ENCODE measurements at regions not wholly inside any gene's neighbourhood (a gene's known extent, or its start where the extent isn't known, plus 50 kb on each side); places are given as distances from the start of the nearest gene placed in this dataset.
A peak's percentile ranks its signal among the peaks of the same experiment; 100 is the strongest.

DNA sequence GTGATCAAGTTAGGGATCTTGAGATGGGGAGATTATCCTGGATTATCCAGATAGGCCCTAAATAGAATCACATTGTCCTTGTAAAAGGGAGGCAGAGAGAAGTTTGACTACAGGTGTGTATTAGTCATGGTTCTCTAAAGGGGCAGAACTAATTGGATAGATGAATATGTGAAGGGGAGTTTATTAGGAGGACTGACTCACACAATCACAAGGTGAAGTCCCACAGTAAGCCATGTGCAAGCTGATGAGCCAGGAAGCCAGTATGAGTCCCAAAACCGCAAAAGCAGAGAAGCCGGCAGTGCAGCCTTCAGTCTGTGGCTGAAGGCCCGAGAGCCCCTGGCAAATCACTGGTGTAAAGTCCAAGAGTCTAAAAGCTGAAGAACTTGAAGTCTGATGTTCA is 275.8 kb downstream of the KCNS3 start:
- H3K4me3 ChIP-seq (ENCODE audit: control insufficient read depth in 1 of 2, extremely low read depth in 1 of 2, low read length in 1 of 2): no peak overlapping the region
- Mint-ChIP-seq H3K36me3 (no peaks in the 10 kb centered on the region), H3K4me1 (no peaks in the 10 kb centered on the region), H3K27me3 (peaks cover 10 to 13% of the 10 kb centered on the region in 2 donors), H3K27ac (no peak overlapping the region), H3K4me3 (no peak overlapping the region), H3K9me3 (no peaks in the 10 kb centered on the region)
- WGBS (ENCODE audit: insufficient coverage): 85% methylated on average over 3 of the region's 3 CpGs
- ATAC-seq (replicated peaks in 1 of 4) (no peak), DNase-seq (no peak)
- CTCF ChIA-PET: no interaction called here
- H3K27me3 ChIP-seq (replicated peaks in 1 of 2; ENCODE audit: control insufficient read depth in 2 of 2, extremely low read depth in 1 of 2, insufficient read depth in 2 of 2, low read length in 1 of 2): peaks cover 0 to 2% of the 10 kb centered on the region in 2 experiments
- H3K9me3 ChIP-seq: no peaks in the 10 kb centered on the region
- no peak overlapping the region for H3K27ac ChIP-seq (ENCODE audit: low read length)
- no peaks in the 10 kb centered on the region for H3K36me3 ChIP-seq (ENCODE audit: control insufficient read depth in 2 of 2, extremely low read depth in 1 of 2, insufficient read depth in 1 of 2, low read length in 1 of 2)
- POLR2A ChIA-PET: no interaction called here
- no peaks in the 10 kb centered on the region for H3K4me1 ChIP-seq (ENCODE audit: control insufficient read depth in 1 of 2, extremely low read depth in 1 of 2, insufficient read depth in 2 of 2, low read length in 2 of 2)

DNA sequence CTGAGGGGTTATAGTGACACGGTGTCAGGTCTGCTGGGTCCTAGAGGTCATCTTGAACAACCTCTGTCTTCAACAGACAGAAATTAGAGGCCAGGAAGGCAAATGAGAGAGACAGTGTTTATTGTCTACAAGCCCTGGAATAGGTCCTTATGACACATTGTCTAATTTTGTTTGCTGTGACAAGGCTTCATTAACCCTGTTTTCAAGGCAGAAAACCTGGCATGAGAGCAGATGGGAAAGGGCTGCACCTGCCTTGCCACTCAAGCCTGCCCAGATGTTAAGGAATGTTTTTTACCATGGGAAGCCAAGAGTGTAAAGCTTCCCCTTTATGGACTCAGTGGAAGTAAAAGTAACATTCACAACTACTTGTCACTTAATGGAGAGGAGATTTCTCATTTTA is 275.3 kb downstream of the KCNS3 start:
- no peaks in the 10 kb centered on the region for H3K4me1 Mint-ChIP-seq
- POLR2A ChIA-PET: no interaction called here
- 83% methylated on average over 1 of the region's 1 CpG for WGBS (ENCODE audit: insufficient coverage)

DNA sequence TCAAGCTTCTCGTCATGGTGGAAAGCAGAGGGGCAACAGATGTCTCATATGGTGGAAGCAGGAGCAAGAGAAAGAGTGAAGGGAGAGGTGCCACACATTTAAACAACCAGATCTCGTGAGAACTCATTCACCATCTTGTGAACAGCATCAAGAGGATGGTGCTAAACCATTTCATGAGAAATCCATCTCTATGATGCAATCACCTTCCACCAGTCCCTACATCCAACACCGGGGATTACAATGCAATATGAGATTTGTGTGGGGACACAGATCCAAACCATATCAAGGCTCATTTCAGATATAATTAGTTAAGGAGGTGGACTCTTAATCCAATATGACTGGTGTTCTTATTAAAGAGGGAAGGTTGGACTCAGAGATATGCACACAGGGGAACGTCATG is 272.8 kb downstream of the KCNS3 start:
- Mint-ChIP-seq H3K36me3 (no peaks in the 10 kb centered on the region), H3K4me1 (no peaks in the 10 kb centered on the region), H3K27me3 (peaks cover 13% of the 10 kb centered on the region in 2 donors), H3K27ac (no peak overlapping the region), H3K9me3 (no peaks in the 10 kb centered on the region), H3K4me3 (no peak overlapping the region)
- CTCF ChIA-PET: no interaction called here
- Histone ChIP-seq H3K36me3 (ENCODE audit: control insufficient read depth in 2 of 2, extremely low read depth in 1 of 2, insufficient read depth in 1 of 2, low read length in 1 of 2) (no peaks in the 10 kb centered on the region), H3K27ac (ENCODE audit: low read length) (no peak overlapping the region), H3K4me1 (ENCODE audit: control insufficient read depth in 1 of 2, extremely low read depth in 1 of 2, insufficient read depth in 2 of 2, low read length in 2 of 2) (no peaks in the 10 kb centered on the region), H3K9me3 (no peaks in the 10 kb centered on the region), H3K27me3 (replicated peaks in 1 of 2; ENCODE audit: control insufficient read depth in 2 of 2, extremely low read depth in 1 of 2, insufficient read depth in 2 of 2, low read length in 1 of 2) (peaks cover 2 to 3% of the 10 kb centered on the region in 2 experiments), H3K4me3 (ENCODE audit: control insufficient read depth in 1 of 2, extremely low read depth in 1 of 2, low read length in 1 of 2) (no peak overlapping the region)
- POLR2A ChIA-PET: no interaction called here
- DNase-seq (no peak), ATAC-seq (replicated peaks in 1 of 4) (no peak)
- WGBS (ENCODE audit: insufficient coverage): no CpG with 5 or more reads among the region's 4 CpGs

More for the DNA sequence above, 275.3 kb downstream of the KCNS3 start:
- H3K27ac ChIP-seq (ENCODE audit: low read length): no peak overlapping the region
- CTCF ChIA-PET: no interaction called here
- no peaks in the 10 kb centered on the region for H3K36me3 ChIP-seq (ENCODE audit: control insufficient read depth in 2 of 2, extremely low read depth in 1 of 2, insufficient read depth in 1 of 2, low read length in 1 of 2)
- DNase-seq (no peak), ATAC-seq (replicated peaks in 1 of 4) (no peak)
- H3K4me3 Mint-ChIP-seq: no peak overlapping the region
- no peak overlapping the region for H3K4me3 ChIP-seq (ENCODE audit: control insufficient read depth in 1 of 2, extremely low read depth in 1 of 2, low read length in 1 of 2)
- no peak overlapping the region for H3K27ac Mint-ChIP-seq
- no peaks in the 10 kb centered on the region for H3K4me1 ChIP-seq (ENCODE audit: control insufficient read depth in 1 of 2, extremely low read depth in 1 of 2, insufficient read depth in 2 of 2, low read length in 2 of 2)
- peaks cover 0 to 2% of the 10 kb centered on the region in 2 experiments for H3K27me3 ChIP-seq (replicated peaks in 1 of 2; ENCODE audit: control insufficient read depth in 2 of 2, extremely low read depth in 1 of 2, insufficient read depth in 2 of 2, low read length in 1 of 2)
- no peaks in the 10 kb centered on the region for H3K9me3 Mint-ChIP-seq
- H3K9me3 ChIP-seq: no peaks in the 10 kb centered on the region
- H3K27me3 Mint-ChIP-seq: peaks cover 10 to 13% of the 10 kb centered on the region in 2 donors
- H3K36me3 Mint-ChIP-seq: no peaks in the 10 kb centered on the region

DNA sequence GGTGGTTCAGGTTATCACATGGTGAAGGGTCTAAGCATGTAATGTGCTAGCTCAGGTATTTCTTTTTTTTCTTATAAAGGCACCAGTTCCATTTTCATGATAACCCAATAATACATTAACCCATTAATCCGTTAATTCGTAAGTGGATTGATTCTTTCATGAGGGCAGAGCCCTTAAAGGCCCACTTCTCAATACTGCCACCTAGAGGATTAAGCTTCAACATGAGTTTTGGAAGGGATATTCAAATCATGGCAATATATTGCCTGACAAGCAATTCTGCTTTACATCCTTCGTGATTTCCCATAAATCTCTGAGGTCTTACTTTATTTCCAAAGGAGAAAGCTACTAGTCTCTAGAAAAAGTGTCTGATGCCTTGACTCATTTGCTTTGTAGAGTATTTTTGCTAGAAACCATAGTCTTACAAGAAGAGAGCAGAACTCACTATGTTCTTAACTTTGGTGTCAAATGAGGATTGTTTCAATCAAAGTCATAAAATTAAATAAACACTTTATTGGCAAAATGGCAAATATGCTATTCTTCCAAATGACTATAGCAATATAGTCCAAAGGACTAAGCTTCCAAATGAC is 271.3 kb downstream of the KCNS3 start:
- H3K27ac ChIP-seq (ENCODE audit: low read length): no peak overlapping the region
- Mint-ChIP-seq H3K9me3 (no peaks in the 10 kb centered on the region), H3K36me3 (no peaks in the 10 kb centered on the region), H3K4me1 (no peaks in the 10 kb centered on the region), H3K4me3 (no peak overlapping the region), H3K27me3 (peaks cover 9 to 13% of the 10 kb centered on the region in 2 donors), H3K27ac (no peak overlapping the region)
- H3K27me3 ChIP-seq (replicated peaks in 1 of 2; ENCODE audit: control insufficient read depth in 2 of 2, extremely low read depth in 1 of 2, insufficient read depth in 2 of 2, low read length in 1 of 2): peaks cover 2 to 3% of the 10 kb centered on the region in 2 experiments
- H3K36me3 ChIP-seq (ENCODE audit: control insufficient read depth in 2 of 2, extremely low read depth in 1 of 2, insufficient read depth in 1 of 2, low read length in 1 of 2): no peaks in the 10 kb centered on the region
- CTCF ChIA-PET: interaction anchor here in 1 of 2 donors (1.4 kb wide), 1 partner anchor 430 kb away, joined by 4 read pairs; no protein-coding TSS in a partner anchor
- H3K4me1 ChIP-seq (ENCODE audit: control insufficient read depth in 1 of 2, extremely low read depth in 1 of 2, insufficient read depth in 2 of 2, low read length in 2 of 2): no peaks in the 10 kb centered on the region
- no peak overlapping the region for H3K4me3 ChIP-seq (ENCODE audit: control insufficient read depth in 1 of 2, extremely low read depth in 1 of 2, low read length in 1 of 2)
- DNase-seq (peak in 1 of 35 experiments; percentile 6), ATAC-seq (replicated peaks in 1 of 4) (no peak)
- H3K9me3 ChIP-seq: no peaks in the 10 kb centered on the region
- POLR2A ChIA-PET: no interaction called here
- no CpG with 5 or more reads among the region's 3 CpGs for WGBS (ENCODE audit: insufficient coverage)

DNA sequence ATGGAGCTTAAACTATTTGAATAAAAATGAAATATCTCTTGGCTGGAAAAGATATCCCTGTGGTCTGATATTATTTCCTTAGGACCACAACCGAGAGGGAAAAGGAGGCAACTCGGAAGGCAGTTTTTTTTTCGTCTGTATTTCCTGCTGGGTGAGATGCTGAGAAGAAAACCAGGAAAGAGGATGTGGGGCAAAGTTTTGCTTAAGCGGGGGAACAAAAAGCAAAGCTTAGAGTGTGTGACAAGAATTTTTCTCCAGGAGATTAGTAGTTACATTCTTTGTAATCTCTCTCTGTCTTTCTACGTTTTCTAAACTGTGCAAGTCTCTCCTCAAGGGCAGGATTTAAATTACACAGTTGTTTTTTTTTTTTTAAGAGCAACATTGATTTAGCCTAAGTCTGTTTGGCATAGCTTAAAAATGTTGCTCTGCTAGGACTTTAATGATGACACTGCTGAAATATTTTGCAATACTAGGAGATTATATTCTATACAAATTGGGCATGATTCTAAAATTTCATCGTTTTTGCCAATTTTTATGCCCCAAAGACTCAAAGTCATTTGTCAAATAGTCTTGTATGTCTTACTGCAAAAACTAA is 258.5 kb downstream of the KCNS3 start:
- Histone ChIP-seq H3K27ac (ENCODE audit: low read length) (no peak overlapping the region), H3K27me3 (replicated peaks in 1 of 2; ENCODE audit: control insufficient read depth in 2 of 2, extremely low read depth in 1 of 2, insufficient read depth in 2 of 2, low read length in 1 of 2) (no peaks in the 10 kb centered on the region), H3K36me3 (ENCODE audit: control insufficient read depth in 2 of 2, extremely low read depth in 1 of 2, insufficient read depth in 1 of 2, low read length in 1 of 2) (no peaks in the 10 kb centered on the region), H3K4me1 (ENCODE audit: control insufficient read depth in 1 of 2, extremely low read depth in 1 of 2, insufficient read depth in 2 of 2, low read length in 2 of 2) (peaks cover 0 to 4% of the 10 kb centered on the region in 2 experiments), H3K9me3 (no peaks in the 10 kb centered on the region), H3K4me3 (ENCODE audit: control insufficient read depth in 1 of 2, extremely low read depth in 1 of 2, low read length in 1 of 2) (no peak overlapping the region)
- peaks cover 2 to 4% (median 3%) of the 10 kb centered on the region in 3 donors for H3K9me3 Mint-ChIP-seq
- DNase-seq: no peak
- peaks cover 0 to 3% (median 0%) of the 10 kb centered on the region in 3 donors for H3K4me1 Mint-ChIP-seq
- 0% methylated on average over 2 of the region's 6 CpGs for WGBS (ENCODE audit: insufficient coverage)
- ChIA-PET CTCF (no interaction called here), POLR2A (no interaction called here)
- no peak overlapping the region for H3K27ac Mint-ChIP-seq
- no peak for ATAC-seq (replicated peaks in 1 of 4)
- H3K36me3 Mint-ChIP-seq: no peaks in the 10 kb centered on the region
- peaks cover 0 to 4% of the 10 kb centered on the region in 2 donors for H3K27me3 Mint-ChIP-seq
- H3K4me3 Mint-ChIP-seq: no peak overlapping the region

DNA sequence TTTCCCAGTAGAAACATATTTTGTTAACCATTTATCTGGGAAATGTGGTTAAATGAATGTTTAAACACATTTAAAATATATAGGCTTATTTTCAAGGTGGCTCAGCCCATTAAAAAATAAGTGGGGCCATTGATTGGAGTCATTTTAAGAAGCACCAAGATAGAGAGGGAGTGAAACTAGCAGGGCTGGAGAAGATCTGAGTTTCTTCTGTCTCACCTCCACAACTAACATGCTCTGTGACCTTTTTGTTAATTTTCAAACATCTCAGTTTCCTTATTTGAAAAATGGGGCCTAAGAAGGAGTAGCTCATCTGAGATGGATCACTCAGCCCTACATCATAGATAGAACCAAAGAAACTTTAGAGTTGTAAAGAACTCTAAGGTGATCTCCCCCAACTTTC is 254.8 kb downstream of the KCNS3 start:
- CTCF ChIA-PET: no interaction called here
- H3K4me3 Mint-ChIP-seq: no peak overlapping the region

More for the DNA sequence above, 254.8 kb downstream of the KCNS3 start:
- no peak for ATAC-seq (replicated peaks in 1 of 4)
- H3K27me3 Mint-ChIP-seq: peaks cover 0 to 4% of the 10 kb centered on the region in 2 donors
- no peak overlapping the region for H3K27ac Mint-ChIP-seq
- H3K36me3 Mint-ChIP-seq: no peaks in the 10 kb centered on the region
- no peak for DNase-seq
- Histone ChIP-seq H3K27ac (ENCODE audit: low read length) (no peak overlapping the region), H3K36me3 (ENCODE audit: control insufficient read depth in 2 of 2, extremely low read depth in 1 of 2, insufficient read depth in 1 of 2, low read length in 1 of 2) (no peaks in the 10 kb centered on the region), H3K4me3 (ENCODE audit: control insufficient read depth in 1 of 2, extremely low read depth in 1 of 2, low read length in 1 of 2) (no peak overlapping the region), H3K27me3 (replicated peaks in 1 of 2; ENCODE audit: control insufficient read depth in 2 of 2, extremely low read depth in 1 of 2, insufficient read depth in 2 of 2, low read length in 1 of 2) (no peaks in the 10 kb centered on the region), H3K9me3 (no peaks in the 10 kb centered on the region), H3K4me1 (ENCODE audit: control insufficient read depth in 1 of 2, extremely low read depth in 1 of 2, insufficient read depth in 2 of 2, low read length in 2 of 2) (peaks cover 0 to 4% of the 10 kb centered on the region in 2 experiments)
- POLR2A ChIA-PET: no interaction called here
- peaks cover 0 to 3% (median 0%) of the 10 kb centered on the region in 3 donors for H3K4me1 Mint-ChIP-seq
- no peaks in the 10 kb centered on the region for H3K9me3 Mint-ChIP-seq
